ENCODE measurements at regions not wholly inside any gene's neighbourhood (a gene's known extent, or its start where the extent isn't known, plus 50 kb on each side); places are given as distances from the start of the nearest gene placed in this dataset.

GRCh38 chr2:207304761-207305160 lies 139.0 kb upstream of the KLF7 start:
- no peak for TF ChIP-seq CTCF (IDR thresholded peaks at IDR 0.05)
- TF ChIP-seq POLR2AphosphoS5 (IDR thresholded peaks at IDR 0.05), result no peak
- no peak for TF ChIP-seq POLR2A (IDR thresholded peaks at IDR 0.05)
- TF ChIP-seq EP300 (IDR thresholded peaks at IDR 0.05), result no peak

Data from stomach (tissue), 4 donors.